ELF-1 (cell line): ENCODE measurements at regions not wholly inside any gene's neighbourhood (a gene's known extent, or its start where the extent isn't known, plus 50 kb on each side); places are given as distances from the start of the nearest gene placed in this dataset.
"Not testable (repeated sequence)": the region's sequence is repeated elsewhere in the genome, so short reads cannot be mapped to it uniquely, and the experiment has no call there.

ENCODE experiments used
- DNase-seq: peaks from one replicate; pipeline ENCODE4 v3.0.0-alpha.2; 2016; ENCODE audit warnings: low read depth, low spot score

DNA sequence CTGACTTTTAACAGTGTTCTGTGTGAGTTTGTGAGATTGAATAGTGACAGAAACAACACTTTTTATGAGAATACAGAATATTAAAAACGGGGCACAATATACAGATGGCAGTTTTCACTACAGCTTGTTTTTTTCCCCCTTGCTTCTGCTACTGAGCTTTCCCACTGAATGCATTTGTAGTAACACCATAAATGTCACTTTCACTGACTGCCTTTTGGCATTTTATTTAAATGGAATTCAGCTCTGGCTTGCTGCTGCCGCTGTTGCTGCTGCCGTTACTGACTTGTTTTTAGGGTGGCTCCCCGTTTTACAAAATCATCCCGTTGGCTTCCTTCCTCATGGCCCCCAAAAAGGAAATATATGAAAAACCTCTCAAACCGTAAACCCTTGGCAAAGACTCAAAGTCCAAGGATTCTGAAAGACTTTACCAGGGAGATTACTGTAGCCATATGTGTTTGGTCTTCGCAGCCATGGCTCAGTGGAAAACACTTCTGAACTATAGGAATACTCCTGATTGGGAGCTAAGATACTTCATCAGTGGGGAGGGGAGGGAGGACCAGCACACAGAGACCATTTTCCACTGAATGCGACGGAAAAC lies 151.0 kb downstream of the NUF2 start:
- DNase-seq: no peak

DNA sequence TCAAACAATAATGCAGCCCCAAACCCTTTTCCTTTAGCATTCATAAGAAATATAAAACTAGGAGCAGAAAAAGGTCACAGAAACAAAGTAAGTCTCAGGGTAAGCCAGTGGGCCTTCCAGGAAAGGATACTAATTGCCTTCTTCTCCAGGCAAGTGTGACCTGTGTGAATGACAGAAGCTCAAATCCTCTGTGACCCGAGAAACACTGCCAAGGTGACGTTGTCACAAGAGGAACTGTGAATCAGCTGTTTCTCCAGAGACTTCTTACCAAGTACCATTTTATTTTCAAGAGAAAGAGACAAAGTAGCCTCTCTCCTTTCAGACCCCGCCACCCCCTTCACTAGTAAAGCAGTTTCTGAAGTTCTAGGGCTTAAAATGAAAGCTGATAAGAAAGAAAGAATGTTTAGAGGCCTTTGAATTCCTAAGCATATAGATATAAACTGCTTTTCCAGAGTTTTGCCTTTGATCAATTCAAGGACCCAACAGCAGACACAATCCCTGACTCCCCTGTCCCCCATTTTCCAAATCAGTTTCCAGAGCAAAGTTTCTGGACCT lies 155.6 kb downstream of the NUF2 start:
- DNase-seq: no peak

- DNase-seq: not testable (repeated sequence)
These were observed 176.9 kb downstream of the NUF2 start for GRCh38 chr1:163498391-163499330.

- no peak for DNase-seq
These were observed 182.7 kb downstream of the NUF2 start for GRCh38 chr1:163504331-163504978.

GRCh38 chr1:163509114-163509513 lies 187.4 kb downstream of the NUF2 start:
- no peak for DNase-seq

- DNase-seq: no peak
These were observed 190.7 kb downstream of the NUF2 start for GRCh38 chr1:163512349-163512989.

GRCh38 chr1:163523375-163524029 lies 201.7 kb downstream of the NUF2 start:
- no peak for DNase-seq

GRCh38 chr1:163528710-163529348 lies 207.1 kb downstream of the NUF2 start:
- DNase-seq: no peak

GRCh38 chr1:163531345-163531744 lies 209.6 kb downstream of the NUF2 start:
- no peak for DNase-seq

DNA sequence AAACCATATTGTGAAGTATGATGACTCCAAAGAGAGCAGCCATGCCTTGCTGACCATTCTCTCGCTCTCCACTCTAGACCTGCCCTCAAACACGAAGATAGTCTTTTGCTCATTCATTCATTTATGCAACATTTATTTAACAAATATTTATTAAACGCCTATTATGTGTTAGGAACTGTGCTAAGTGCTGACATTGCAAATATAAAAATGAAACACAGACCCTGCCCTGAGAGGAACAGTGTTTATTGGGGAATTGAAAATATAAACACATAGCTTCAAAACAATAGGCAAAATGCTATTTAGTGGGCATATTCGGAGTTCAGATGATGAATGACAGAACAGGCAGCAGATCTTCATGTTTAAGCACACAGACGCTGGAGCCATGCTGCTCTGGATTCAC lies 213.6 kb downstream of the NUF2 start:
- no peak for DNase-seq

GRCh38 chr1:163535807-163536206 lies 214.1 kb downstream of the NUF2 start:
- no peak for DNase-seq

DNA sequence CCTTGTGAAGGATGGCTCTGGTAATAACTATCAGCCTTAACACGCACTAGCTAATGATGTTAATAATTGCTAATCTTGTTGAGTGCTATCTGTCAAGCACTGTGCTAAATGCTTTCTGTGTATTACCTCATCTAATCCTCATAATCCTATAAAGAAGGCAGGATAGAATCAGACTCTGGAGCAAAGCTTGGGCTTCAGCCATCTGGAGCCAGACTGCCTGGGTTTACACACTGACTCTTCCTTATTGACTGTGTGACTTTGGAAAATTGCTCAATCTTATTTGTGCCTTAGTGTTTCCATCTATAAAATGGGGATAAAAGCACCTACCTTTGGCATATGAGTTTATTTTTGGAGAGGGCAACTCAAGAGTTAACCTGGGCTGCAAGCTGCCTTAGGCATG lies 216.1 kb downstream of the NUF2 start:
- no peak for DNase-seq

GRCh38 chr1:163538667-163539066 lies 216.9 kb downstream of the NUF2 start:
- no peak for DNase-seq

DNA sequence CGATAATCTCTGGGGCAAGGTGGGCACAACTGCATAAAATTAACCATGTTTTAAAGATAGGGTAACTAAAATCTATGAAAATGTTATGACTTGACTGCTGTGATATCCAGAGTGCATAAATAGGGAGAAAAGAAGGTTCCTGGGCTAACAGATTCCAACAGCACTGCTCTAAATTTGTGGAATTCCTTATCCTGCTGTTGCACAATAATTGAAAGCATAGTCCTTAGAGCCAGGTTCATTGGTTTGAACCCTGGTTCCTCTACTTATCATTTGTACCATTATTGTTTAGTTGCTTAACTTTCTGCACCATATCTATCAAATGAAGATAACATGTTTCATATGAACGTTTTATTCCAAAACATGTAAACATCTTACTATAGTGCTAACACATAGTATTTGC lies 219.0 kb downstream of the NUF2 start:
- DNase-seq: no peak

GRCh38 chr1:163544441-163544840 lies 222.7 kb downstream of the NUF2 start:
- DNase-seq: no peak

DNA sequence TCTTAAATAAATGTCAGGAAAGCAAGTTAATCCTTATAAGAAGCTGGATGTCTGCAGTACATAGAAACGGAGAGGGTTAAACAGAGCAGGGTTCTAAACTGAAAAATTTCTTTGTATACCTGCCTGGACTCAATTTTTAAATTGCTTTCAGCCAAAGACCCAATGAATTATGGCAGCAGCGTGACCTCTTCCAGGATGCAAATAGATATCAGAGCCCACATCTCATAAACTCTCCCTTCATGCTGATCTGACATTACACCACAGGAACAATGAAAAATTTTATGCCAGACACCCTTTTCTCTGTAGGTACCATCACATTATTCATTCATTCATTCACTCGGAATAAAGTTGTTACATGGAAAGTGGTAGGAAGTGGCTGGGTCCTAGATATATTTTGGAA lies 236.4 kb downstream of the NUF2 start:
- DNase-seq: no peak

GRCh38 chr1:163561580-163562295 lies 240.0 kb downstream of the NUF2 start:
- DNase-seq: peak; percentile 65

GRCh38 chr1:163562355-163562754 lies 240.6 kb downstream of the NUF2 start:
- DNase-seq: no peak

DNA sequence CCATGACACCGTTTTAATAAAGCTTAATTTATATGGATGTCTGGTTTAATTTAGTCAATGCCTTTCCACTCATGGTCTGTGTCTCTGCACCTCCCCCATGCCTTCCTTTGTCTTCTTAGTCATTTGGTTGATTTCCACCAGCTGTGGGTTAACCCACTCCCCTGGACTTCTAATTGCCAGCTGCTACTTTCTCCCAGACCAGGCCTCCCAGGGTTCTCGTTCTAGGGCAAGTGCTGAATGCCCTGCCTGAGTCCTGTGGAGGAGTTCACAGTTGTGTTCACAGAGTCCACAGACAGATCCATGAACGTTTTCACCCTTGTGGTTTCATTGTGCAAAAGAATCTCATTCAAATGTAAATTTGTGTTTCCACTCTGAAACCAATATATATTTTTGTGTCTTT lies 243.4 kb downstream of the NUF2 start:
- no peak for DNase-seq

DNA sequence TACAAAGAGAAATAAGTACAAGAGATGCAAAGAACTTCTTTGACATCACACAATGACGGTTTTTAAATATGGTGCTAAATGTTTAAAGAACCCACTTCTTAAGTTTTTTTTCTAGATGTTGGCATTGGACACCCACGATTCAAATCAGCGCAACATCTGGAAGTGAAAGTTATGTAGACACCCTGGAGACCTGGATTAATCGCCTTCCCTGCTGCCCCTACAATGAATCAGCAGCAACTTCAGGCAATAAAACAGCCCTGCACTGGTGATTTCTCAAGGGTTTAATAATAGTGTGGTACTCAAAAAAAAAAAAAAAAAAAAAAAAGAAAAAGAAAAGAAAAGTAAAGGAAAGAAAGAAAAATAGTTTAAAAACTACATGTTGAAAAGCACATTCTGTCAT lies 248.3 kb downstream of the NUF2 start:
- DNase-seq: no peak
